Liver (tissue), 8 donors: ENCODE measurements at regions not wholly inside any gene's neighbourhood (a gene's known extent, or its start where the extent isn't known, plus 50 kb on each side); places are given as distances from the start of the nearest gene placed in this dataset.

Source experiments
- DNase-seq: peaks from one replicate; pipeline ENCODE4 v3.0.0-alpha.2; 2017; ENCODE audit warnings: low spot score
- H3K27ac ChIP-seq, 2 donors: one replicate each; pipeline ENCODE4 v1.7.0; 2013; ENCODE audit warnings: inconsistent platforms in 2 of 2, low read length in 2 of 2, control low read depth in 1 of 2, low read depth in 1 of 2, mild to moderate bottlenecking in 1 of 2
- H3K27me3 ChIP-seq, 4 donors: one replicate each; pipeline versions ENCODE4 v1.6.1 to v1.7.0; 2013; ENCODE audit warnings: low read length in 3 of 4, inconsistent platforms in 1 of 4, mild to moderate bottlenecking in 1 of 4, moderate library complexity in 1 of 4; ENCODE audit not compliant: control insufficient read depth in 4 of 4, insufficient read depth in 4 of 4
- H3K36me3 ChIP-seq, 4 donors: one replicate each; pipeline versions ENCODE4 v1.6.1 to v1.7.0; 2013; ENCODE audit warnings: low read length in 3 of 4, mild to moderate bottlenecking in 3 of 4, low read depth in 1 of 4, moderate library complexity in 1 of 4; ENCODE audit not compliant: control insufficient read depth in 4 of 4, insufficient read depth in 3 of 4
- H3K4me1 ChIP-seq, 4 donors: one replicate each; pipeline versions ENCODE4 v1.6.1 to v1.7.0; 2013; ENCODE audit warnings: low read length in 3 of 4, mild to moderate bottlenecking in 3 of 4, moderate library complexity in 1 of 4; ENCODE audit not compliant: control insufficient read depth in 4 of 4, insufficient read depth in 4 of 4
- H3K4me3 ChIP-seq, 3 donors: one replicate each; pipeline versions ENCODE4 v1.6.1 to v1.7.0; 2013; ENCODE audit warnings: low read length in 3 of 3, control low read depth in 1 of 3, low read depth in 1 of 3, mild to moderate bottlenecking in 1 of 3
- H3K9ac ChIP-seq, 2 donors: one replicate each; pipeline ENCODE4 v1.7.0; 2013; ENCODE audit warnings: low read length in 2 of 2, mild to moderate bottlenecking in 2 of 2, moderate library complexity in 2 of 2, control low read depth in 1 of 2, low read depth in 1 of 2
- H3K9me3 ChIP-seq, 4 donors: one replicate each; pipeline versions ENCODE4 v1.6.1 to v1.7.0; 2013; ENCODE audit warnings: low read length in 3 of 4; ENCODE audit not compliant: control insufficient read depth in 4 of 4
- ATF3 ChIP-seq: IDR thresholded peaks from 2 replicates; pipeline ENCODE4 v1.6.1; 2016; ENCODE audit warnings: antibody characterized with exemption
- CTCF ChIP-seq: fragments of 150-350 bp; IDR thresholded peaks from 2 replicates; pipeline ENCODE4 v1.5.1; 2017; ENCODE audit warnings: improper control_type of control experiment, low read depth, low read length; ENCODE audit not compliant: missing input control
- FOXA1 ChIP-seq: IDR thresholded peaks from 2 replicates; pipeline ENCODE4 v1.6.1; 2016; ENCODE audit warnings: antibody characterized with exemption
- FOXA2 ChIP-seq: IDR thresholded peaks from 2 replicates; pipeline ENCODE4 v1.6.1; 2016; ENCODE audit warnings: antibody characterized with exemption
- HNF4A ChIP-seq, 2 donors: conservative IDR thresholded peaks; 2 replicates each; pipeline ENCODE4 v1.6.1; 2016; ENCODE audit warnings: antibody characterized with exemption in 2 of 2, mild to moderate bottlenecking in 2 of 2
- HNF4G ChIP-seq: IDR thresholded peaks from 2 replicates; pipeline ENCODE4 v1.6.1; 2016; ENCODE audit warnings: antibody characterized with exemption
- JUND ChIP-seq, 2 donors: IDR thresholded peaks; 2 replicates each; pipeline ENCODE4 v1.6.1; 2016; ENCODE audit warnings: antibody characterized with exemption in 2 of 2
- MAX ChIP-seq: IDR thresholded peaks from 2 replicates; pipeline ENCODE4 v1.6.1; 2016; ENCODE audit warnings: antibody characterized with exemption
- NR2F2 ChIP-seq: IDR thresholded peaks from 2 replicates; pipeline ENCODE4 v1.6.1; 2016; ENCODE audit warnings: antibody characterized with exemption
- RAD21 ChIP-seq, 2 donors: IDR thresholded peaks; 2 replicates each; pipeline ENCODE4 v1.6.1; 2016; ENCODE audit warnings: antibody characterized with exemption in 2 of 2, mild to moderate bottlenecking in 2 of 2
- REST ChIP-seq: IDR thresholded peaks from 2 replicates; pipeline ENCODE4 v1.6.1; 2016; ENCODE audit warnings: antibody characterized with exemption, mild to moderate bottlenecking
- RXRA ChIP-seq, 2 donors: IDR thresholded peaks; 2 replicates each; pipeline ENCODE4 v1.6.1; 2017 to 2018; ENCODE audit warnings: antibody characterized with exemption in 2 of 2, mild to moderate bottlenecking in 1 of 2
- SP1 ChIP-seq: IDR thresholded peaks from 2 replicates; pipeline ENCODE4 v1.6.1; 2018; ENCODE audit warnings: antibody characterized with exemption, mild to moderate bottlenecking
- TAF1 ChIP-seq: conservative IDR thresholded peaks from 2 replicates; pipeline ENCODE4 v1.6.1; 2016; ENCODE audit warnings: antibody characterized with exemption, mild to moderate bottlenecking
- YY1 ChIP-seq: IDR thresholded peaks from 2 replicates; pipeline ENCODE4 v1.6.1; 2016; ENCODE audit warnings: antibody characterized with exemption, mild to moderate bottlenecking
- ZBTB33 ChIP-seq: IDR thresholded peaks from 2 replicates; pipeline ENCODE4 v1.6.1; 2016; ENCODE audit warnings: antibody characterized with exemption
- WGBS: extraction: QIAGEN DNeasy Blood & Tissue Kit; methylation state at CpG from one replicate; pipeline ENCODE4 v1.1.7; 2013; 5-methylcytosine and 5-hydroxymethylcytosine counted together
- donor health status: healthy.
- donor health status: healthy.
- donor health status: healthy.
- donor health status: healthy.
- donor health status: healthy.

GRCh38 chr2:204445149-204445548, 100.1 kb upstream of the PARD3B start:
- Histone ChIP-seq H3K27me3 (no peaks in the 10 kb centered on the region), H3K36me3 (no peaks in the 10 kb centered on the region), H3K27ac (no peak overlapping the region), H3K9ac (no peak overlapping the region), H3K9me3 (peaks cover 0 to 2% (median 0%) of the 10 kb centered on the region in 4 donors), H3K4me1 (no peaks in the 10 kb centered on the region), H3K4me3 (no peak overlapping the region)
- TF ChIP-seq NR2F2 (no peak), FOXA2 (no peak), ATF3 (no peak), TAF1 (no peak)
- no peak for DNase-seq
- 91% methylated on average over 3 of the region's 3 CpGs for WGBS

- 92% methylated on average over 2 of the region's 2 CpGs for WGBS
- Histone ChIP-seq H3K27ac (no peak overlapping the region), H3K4me3 (no peak overlapping the region), H3K36me3 (no peaks in the 10 kb centered on the region), H3K9me3 (peaks cover 0 to 2% (median 0%) of the 10 kb centered on the region in 4 donors), H3K9ac (no peak overlapping the region), H3K4me1 (no peaks in the 10 kb centered on the region), H3K27me3 (no peaks in the 10 kb centered on the region)
- TF ChIP-seq SP1 (no peak), ATF3 (no peak), YY1 (no peak), MAX (no peak), HNF4G (no peak), RXRA (IDR thresholded peaks at IDR 0.05) (no peak), FOXA1 (no peak), REST (no peak), RAD21 (IDR thresholded peaks at IDR 0.05) (no peak), FOXA2 (no peak), JUND (IDR thresholded peaks at IDR 0.05) (no peak), CTCF (no peak), HNF4A (conservative IDR thresholded peaks at IDR 0.05) (no peak), ZBTB33 (no peak), TAF1 (no peak)
- no peak for DNase-seq
Measured at GRCh38 chr2:204447722-204448121, 97.6 kb upstream of the PARD3B start.
